NT2/D1 (cell line): ENCODE measurements at regions not wholly inside any gene's neighbourhood (a gene's known extent, or its start where the extent isn't known, plus 50 kb on each side); places are given as distances from the start of the nearest gene placed in this dataset.

ENCODE experiments used
- DNase-seq: peaks from one replicate; pipeline ENCODE4 v3.0.0-alpha.2; 2011; ENCODE audit warnings: low read depth, low spot score
- H3K27me3 ChIP-seq: 2 replicates; pipeline ENCODE4 v1.6.0; 2011; ENCODE audit warnings: mild to moderate bottlenecking; ENCODE audit not compliant: insufficient read length, insufficient read depth
- H3K36me3 ChIP-seq: 2 replicates; pipeline ENCODE4 v1.6.1; 2011; ENCODE audit warnings: mild to moderate bottlenecking, low read length, mixed read lengths; ENCODE audit not compliant: insufficient read depth, insufficient read length
- H3K4me1 ChIP-seq: 2 replicates; pipeline ENCODE4 v1.5.1; 2011; ENCODE audit not compliant: insufficient read depth, insufficient read length
- H3K4me3 ChIP-seq: 2 replicates; pipeline ENCODE4 v1.5.1; 2011; ENCODE audit warnings: low read depth; ENCODE audit not compliant: insufficient read length
- H3K9ac ChIP-seq: 2 replicates; pipeline ENCODE4 v1.6.0; 2011; ENCODE audit warnings: low read depth; ENCODE audit not compliant: insufficient read length
- H3K9me3 ChIP-seq: 2 replicates; pipeline ENCODE4 v1.5.1; 2011; ENCODE audit warnings: mild to moderate bottlenecking, low read length; ENCODE audit not compliant: insufficient read depth
- SUZ12 ChIP-seq: IDR thresholded peaks from 2 replicates; pipeline ENCODE4 v1.6.1; 2011; ENCODE audit not compliant: insufficient read length, insufficient read depth; ENCODE audit errors: extremely low read depth
- YY1 ChIP-seq: IDR thresholded peaks from 2 replicates; pipeline ENCODE4 v1.6.1; 2011; ENCODE audit not compliant: insufficient read length, insufficient read depth
- ZNF274 ChIP-seq: IDR thresholded peaks from 2 replicates; pipeline ENCODE4 v1.6.1; 2011; ENCODE audit warnings: mild to moderate bottlenecking, low read depth, low read length

DNA sequence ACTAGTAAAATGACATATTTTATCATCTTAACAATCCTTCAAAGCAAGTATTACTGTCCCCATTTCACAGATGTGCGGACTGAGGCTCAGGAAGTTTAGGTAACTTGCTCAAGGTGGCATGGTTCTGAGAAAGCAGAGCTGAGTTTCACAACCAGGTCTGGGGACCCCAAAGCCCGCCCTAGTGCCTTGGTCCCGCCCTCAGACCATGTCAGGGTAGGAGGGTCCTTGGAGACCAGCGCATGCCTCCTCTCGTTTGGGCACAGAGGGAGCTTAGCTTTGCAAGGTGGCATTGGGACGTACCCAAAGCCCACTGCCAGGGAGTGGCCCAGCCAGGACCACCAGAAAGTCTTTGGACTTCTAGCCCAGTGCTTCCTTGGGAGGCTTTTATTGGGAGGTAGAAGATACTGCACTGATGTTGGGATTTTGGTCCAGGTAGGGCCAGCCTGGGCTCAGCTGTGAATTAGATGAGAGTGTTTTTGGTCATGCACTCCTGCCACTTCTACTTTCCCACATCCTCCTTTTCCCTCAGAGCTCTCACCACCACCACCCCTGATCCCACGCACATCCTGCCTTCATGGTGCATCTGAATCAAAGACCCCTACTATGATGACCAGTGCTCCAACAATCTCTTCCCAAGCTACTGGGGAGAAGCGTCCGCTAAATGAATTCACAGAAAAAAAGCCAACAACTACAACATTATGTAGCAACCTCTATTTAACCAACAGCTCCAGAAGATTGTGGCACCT, 307.9 kb downstream of the TLE3 start:
- peaks cover 2% of the 10 kb centered on the region for H3K27me3 ChIP-seq

GRCh38 chr15:69790632-69791031, 307.1 kb downstream of the TLE3 start:
- DNase-seq: no peak
- Histone ChIP-seq H3K27me3 (peaks cover 2% of the 10 kb centered on the region), H3K9me3 (no peaks in the 10 kb centered on the region), H3K9ac (no peak overlapping the region), H3K4me3 (no peak overlapping the region), H3K4me1 (peaks cover 6% of the 10 kb centered on the region), H3K36me3 (no peaks in the 10 kb centered on the region)
- no peak for TF ChIP-seq SUZ12
- no peak for TF ChIP-seq ZNF274
- TF ChIP-seq YY1: no peak

More for the DNA sequence above, 307.9 kb downstream of the TLE3 start:
- Histone ChIP-seq H3K4me1 (peaks cover 6% of the 10 kb centered on the region), H3K9me3 (no peaks in the 10 kb centered on the region), H3K36me3 (no peaks in the 10 kb centered on the region), H3K4me3 (no peak overlapping the region), H3K9ac (no peak overlapping the region)
- no peak for DNase-seq
- TF ChIP-seq YY1 (no peak), ZNF274 (no peak), SUZ12 (no peak)

DNA sequence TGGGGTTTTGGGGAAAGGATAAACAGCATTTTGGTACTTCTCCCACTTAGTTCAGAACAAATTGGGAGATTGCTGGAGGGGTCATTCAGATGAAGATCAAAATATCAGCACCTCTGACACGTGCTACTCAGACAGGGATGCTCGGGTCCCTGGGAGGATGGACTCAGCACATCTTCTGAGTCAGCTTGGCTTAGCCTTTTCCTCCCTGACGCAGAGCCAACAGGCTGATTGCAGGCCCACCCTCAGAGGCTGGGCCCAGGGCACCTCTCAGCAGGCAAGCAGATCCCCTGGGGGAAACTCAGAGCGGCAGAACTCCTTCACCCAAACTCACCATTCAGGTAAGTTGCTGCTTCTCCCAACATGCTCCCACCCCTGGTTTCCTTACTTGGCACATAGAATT, 304.9 kb downstream of the TLE3 start:
- TF ChIP-seq ZNF274: no peak
- TF ChIP-seq YY1: no peak
- TF ChIP-seq SUZ12: no peak
- no peak for DNase-seq
- Histone ChIP-seq H3K4me3 (no peak overlapping the region), H3K9me3 (no peaks in the 10 kb centered on the region), H3K27me3 (no peaks in the 10 kb centered on the region), H3K9ac (no peak overlapping the region), H3K4me1 (peaks cover 6% of the 10 kb centered on the region), H3K36me3 (no peaks in the 10 kb centered on the region)

DNA sequence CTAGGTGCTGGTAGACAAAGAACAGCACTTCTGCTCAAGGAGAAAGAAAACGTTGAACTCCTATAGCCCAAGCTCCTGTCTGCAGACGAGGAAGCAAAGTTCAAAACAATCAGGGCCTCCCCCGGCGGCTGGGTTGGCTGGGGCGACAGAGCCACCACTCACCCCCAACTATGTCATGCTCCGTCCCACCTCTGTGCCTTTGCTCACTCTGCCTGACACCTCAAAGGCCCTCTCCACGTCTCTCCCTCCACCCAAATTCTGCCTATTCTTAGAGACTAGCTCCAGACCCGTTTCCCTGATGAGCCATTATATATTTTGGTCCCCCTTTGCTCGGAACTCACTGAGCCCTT, 304.3 kb downstream of the TLE3 start:
- Histone ChIP-seq H3K9me3 (no peaks in the 10 kb centered on the region), H3K4me1 (peaks cover 6% of the 10 kb centered on the region), H3K9ac (no peak overlapping the region), H3K36me3 (no peaks in the 10 kb centered on the region), H3K27me3 (no peaks in the 10 kb centered on the region), H3K4me3 (no peak overlapping the region)
- TF ChIP-seq YY1 (no peak), SUZ12 (no peak), ZNF274 (no peak)
- DNase-seq: no peak

- no peak for DNase-seq
- Histone ChIP-seq H3K4me1 (peaks cover 3% of the 10 kb centered on the region), H3K9me3 (no peaks in the 10 kb centered on the region), H3K4me3 (no peak overlapping the region), H3K36me3 (no peaks in the 10 kb centered on the region), H3K9ac (no peak overlapping the region), H3K27me3 (no peaks in the 10 kb centered on the region)
- TF ChIP-seq YY1 (no peak), SUZ12 (no peak), ZNF274 (no peak)
These were observed 303.8 kb downstream of the TLE3 start for GRCh38 chr15:69793781-69794451.

DNA sequence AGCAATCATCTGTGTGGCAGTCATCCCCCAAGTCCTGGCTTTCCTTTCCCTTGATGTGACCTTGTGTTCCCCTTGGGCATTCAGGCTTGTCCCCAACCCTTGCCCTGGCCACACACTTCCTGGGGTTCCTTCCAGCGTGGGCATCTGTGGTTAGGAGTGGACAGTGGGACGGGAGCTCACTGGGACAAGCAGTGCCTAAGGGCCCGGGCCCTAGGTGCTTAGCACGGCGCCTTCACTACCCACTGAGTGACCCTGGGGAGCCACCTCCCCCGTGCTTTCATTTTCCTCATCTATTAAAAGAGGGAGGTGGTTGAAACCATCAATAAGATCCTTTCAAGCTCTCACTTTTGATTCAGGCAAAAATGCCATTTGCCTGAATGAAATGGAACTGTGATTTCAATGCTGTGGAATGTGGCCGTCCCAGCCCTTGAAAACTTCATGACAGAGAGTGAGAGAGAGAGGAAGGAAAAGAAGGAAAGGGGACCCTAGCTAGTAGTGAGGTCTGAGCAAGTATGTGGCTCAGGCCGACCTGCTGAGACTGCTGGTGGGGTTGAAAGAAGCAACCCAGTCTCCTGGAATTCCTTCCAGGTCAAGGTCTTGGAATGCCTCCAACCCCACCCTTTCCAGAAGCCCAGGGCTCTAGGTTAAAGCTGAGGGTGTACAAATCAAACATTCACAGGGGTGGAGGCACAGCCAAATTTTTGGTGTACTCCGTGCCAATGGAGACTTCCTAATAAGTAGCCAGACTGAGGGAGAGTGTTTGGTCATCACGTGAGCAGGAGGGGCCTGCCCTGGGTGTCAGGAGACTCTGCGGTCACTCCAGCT, 302.9 kb downstream of the TLE3 start:
- H3K4me3 ChIP-seq: no peak overlapping the region
- DNase-seq: peak; percentile 55
- H3K4me1 ChIP-seq: peaks cover 3% of the 10 kb centered on the region
- H3K36me3 ChIP-seq: no peaks in the 10 kb centered on the region
- no peaks in the 10 kb centered on the region for H3K27me3 ChIP-seq
- TF ChIP-seq YY1 (no peak), SUZ12 (no peak), ZNF274 (no peak)
- H3K9ac ChIP-seq: no peak overlapping the region
- H3K9me3 ChIP-seq: no peaks in the 10 kb centered on the region

DNA sequence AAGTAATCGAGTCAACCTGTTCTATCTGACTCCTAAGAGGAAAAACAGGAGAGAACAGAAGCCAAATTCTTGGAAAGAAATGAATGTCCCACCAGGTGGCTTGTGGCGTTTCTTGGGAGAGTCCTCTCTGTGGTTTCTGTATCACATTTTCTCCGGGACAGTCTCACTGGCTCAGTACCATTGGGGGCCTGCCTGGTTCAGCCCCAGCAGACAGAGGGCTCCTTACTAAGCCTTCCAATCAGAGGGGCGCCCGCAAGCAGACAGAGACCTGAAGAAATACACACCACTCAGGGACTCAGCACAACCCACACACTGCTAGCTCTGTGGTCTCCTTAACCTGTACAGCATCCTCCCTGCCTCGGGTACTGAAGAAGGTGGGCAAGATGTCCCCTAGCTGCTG, 302.1 kb downstream of the TLE3 start:
- Histone ChIP-seq H3K4me3 (no peak overlapping the region), H3K9me3 (no peaks in the 10 kb centered on the region), H3K9ac (no peak overlapping the region), H3K27me3 (no peaks in the 10 kb centered on the region), H3K36me3 (no peaks in the 10 kb centered on the region), H3K4me1 (peaks cover 3% of the 10 kb centered on the region)
- DNase-seq: no peak
- TF ChIP-seq SUZ12: no peak
- TF ChIP-seq ZNF274: no peak
- TF ChIP-seq YY1: no peak
